ENCODE measurements at regions not wholly inside any gene's neighbourhood (a gene's known extent, or its start where the extent isn't known, plus 50 kb on each side); places are given as distances from the start of the nearest gene placed in this dataset.

GRCh38 chr7:115349635-115350034 is 427.7 kb downstream of the MDFIC start (continued):
- TF ChIP-seq E2F4 (IDR thresholded peaks at IDR 0.05; ENCODE audit: low read depth, low read length): no peak

- SMC1A ChIA-PET (ENCODE audit: uncharacterized antibody, unreplicated experiment): no interaction called here
- FAIRE-seq: no peak
- no peak overlapping the region for H2AFZ ChIP-seq (ENCODE audit: control insufficient read depth, low read depth, low read length)
- H3K27me3 ChIP-seq (replicated peaks in 1 of 2; ENCODE audit: control insufficient read depth in 2 of 2, insufficient read depth in 2 of 2, low read length in 1 of 2): no peaks in the 10 kb centered on the region; a peak in 1 of 4 replicates
- no peak overlapping the region for H3K9ac ChIP-seq (ENCODE audit: control insufficient read depth, insufficient read depth, low read length)
- no peak overlapping the region for H3K4me3 ChIP-seq
- intact Hi-C loops (cut with micrococcal nuclease; ENCODE audit: unreplicated experiment) (no loop called here), in situ Hi-C loops (cut with MboI) (no loop called here)
- no peaks in the 10 kb centered on the region for H3K36me3 ChIP-seq (ENCODE audit: control insufficient read depth in 2 of 2, insufficient read depth in 2 of 2, low read length in 1 of 2)
- CTCF ChIA-PET: no interaction called here
- H3K79me2 ChIP-seq (ENCODE audit: control insufficient read depth, insufficient read depth, low read length): no peaks in the 10 kb centered on the region
- 0% methylated on average over 1 of the region's 1 CpG for WGBS (ENCODE audit: insufficient coverage, insufficient replicate concordance, low lambda C conversion rate, missing lambda C conversion rate)
- POLR2A ChIA-PET: no interaction called here
- H3K9me3 ChIP-seq (replicated peaks; ENCODE audit: control insufficient read depth, insufficient read depth, low read length): no peaks in the 10 kb centered on the region
- RAD21 ChIA-PET (ENCODE audit: unreplicated experiment): no interaction called here
- H3K27ac ChIP-seq (ENCODE audit: control insufficient read depth, insufficient read depth): no peak overlapping the region
- no peaks in the 10 kb centered on the region for H4K20me1 ChIP-seq (ENCODE audit: control insufficient read depth, insufficient read depth)
- no TSS peak for BruUV-seq (replicated peaks)
- ATAC-seq: no peak
- H3K4me2 ChIP-seq (ENCODE audit: control insufficient read depth, insufficient read depth): no peak overlapping the region
- no peaks in the 10 kb centered on the region for H3K4me1 ChIP-seq (ENCODE audit: control insufficient read depth, insufficient read depth, low read length)
- DNase-seq (ENCODE audit: low read depth, low spot score): no peak
- TF ChIP-seq NFYA (IDR thresholded peaks at IDR 0.05; ENCODE audit: borderline replicate concordance, low read depth, low read length) (no peak), PKNOX1 (IDR thresholded peaks at IDR 0.05) (no peak), ZBTB33 (IDR thresholded peaks at IDR 0.05) (no peak), ZSCAN29 (IDR thresholded peaks at IDR 0.05) (no peak), MYB (IDR thresholded peaks at IDR 0.05; ENCODE audit: borderline replicate concordance, low read depth, low read length) (no peak), YBX1 (IDR thresholded peaks at IDR 0.05) (no peak), SREBF1 (IDR thresholded peaks at IDR 0.05; ENCODE audit: low read length) (no peak), TBL1XR1 (IDR thresholded peaks at IDR 0.05; ENCODE audit: low read depth, low read length) (no peak), DPF2 (IDR thresholded peaks at IDR 0.05) (no peak), SP1 (IDR thresholded peaks at IDR 0.05; ENCODE audit: low read depth, low read length) (no peak), HDAC2 (IDR thresholded peaks at IDR 0.05) (no peak)
These were observed 424.8 kb downstream of the MDFIC start for GRCh38 chr7:115346685-115347084.
